ENCODE measurements at regions not wholly inside any gene's neighbourhood (a gene's known extent, or its start where the extent isn't known, plus 50 kb on each side); places are given as distances from the start of the nearest gene placed in this dataset.

DNA sequence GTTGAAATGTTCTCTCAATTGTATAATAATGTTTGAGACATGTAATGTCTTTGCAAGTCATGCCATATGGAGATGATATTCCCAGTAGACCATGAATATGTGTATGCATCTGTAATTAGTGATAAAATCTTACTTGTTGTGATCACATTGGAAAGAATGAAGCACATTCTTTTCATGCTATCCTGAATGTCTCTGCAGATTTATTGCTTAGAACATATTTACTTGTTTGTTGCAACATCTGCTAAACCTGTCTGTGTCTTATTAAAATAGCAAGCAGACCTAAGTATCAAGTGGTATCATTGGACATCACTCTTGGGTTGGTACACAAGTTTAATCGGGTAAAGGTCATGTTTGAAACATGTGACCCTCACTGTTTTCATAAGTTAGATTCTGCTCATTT, 265.5 kb upstream of the CD180 start:
- no peaks in the 10 kb centered on the region for H3K9me3 ChIP-seq
- intact Hi-C loops (cut with DNase I): no loop called here
- no peaks in the 10 kb centered on the region for H3K4me1 ChIP-seq
- ATAC-seq (no peak), DNase-seq (no peak)
- no peak overlapping the region for H3K27ac ChIP-seq
- H3K27me3 ChIP-seq: no peaks in the 10 kb centered on the region
- no peaks in the 10 kb centered on the region for H3K36me3 ChIP-seq
- TF ChIP-seq, protein P1, sequence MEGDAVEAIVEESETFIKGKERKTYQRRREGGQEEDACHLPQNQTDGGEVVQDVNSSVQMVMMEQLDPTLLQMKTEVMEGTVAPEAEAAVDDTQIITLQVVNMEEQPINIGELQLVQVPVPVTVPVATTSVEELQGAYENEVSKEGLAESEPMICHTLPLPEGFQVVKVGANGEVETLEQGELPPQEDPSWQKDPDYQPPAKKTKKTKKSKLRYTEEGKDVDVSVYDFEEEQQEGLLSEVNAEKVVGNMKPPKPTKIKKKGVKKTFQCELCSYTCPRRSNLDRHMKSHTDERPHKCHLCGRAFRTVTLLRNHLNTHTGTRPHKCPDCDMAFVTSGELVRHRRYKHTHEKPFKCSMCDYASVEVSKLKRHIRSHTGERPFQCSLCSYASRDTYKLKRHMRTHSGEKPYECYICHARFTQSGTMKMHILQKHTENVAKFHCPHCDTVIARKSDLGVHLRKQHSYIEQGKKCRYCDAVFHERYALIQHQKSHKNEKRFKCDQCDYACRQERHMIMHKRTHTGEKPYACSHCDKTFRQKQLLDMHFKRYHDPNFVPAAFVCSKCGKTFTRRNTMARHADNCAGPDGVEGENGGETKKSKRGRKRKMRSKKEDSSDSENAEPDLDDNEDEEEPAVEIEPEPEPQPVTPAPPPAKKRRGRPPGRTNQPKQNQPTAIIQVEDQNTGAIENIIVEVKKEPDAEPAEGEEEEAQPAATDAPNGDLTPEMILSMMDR (IDR thresholded peaks at IDR 0.05): no peak
- WGBS, 2 donors: 83 to 87% methylated on average over 1 of the region's 1 CpG
- no peak overlapping the region for H3K4me3 ChIP-seq

DNA sequence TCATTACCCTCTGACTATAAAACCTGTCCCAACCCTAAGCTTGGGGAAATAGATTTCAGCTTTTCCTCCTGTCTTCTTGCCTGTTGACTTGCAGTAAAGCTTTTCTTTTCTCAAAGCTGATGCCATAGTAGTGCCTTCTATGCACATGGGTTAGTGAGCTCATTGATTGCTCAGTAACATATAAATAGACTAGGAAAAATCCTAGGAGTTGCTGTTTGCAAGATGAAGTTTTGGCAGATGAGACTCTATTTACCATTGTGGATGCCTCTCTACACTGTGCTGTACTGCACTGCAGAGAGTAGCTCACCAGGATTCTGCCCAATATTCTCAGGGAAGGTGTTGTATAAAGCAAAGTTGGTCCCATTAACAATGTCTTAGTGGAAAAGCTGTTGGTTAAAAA, 262.7 kb upstream of the CD180 start:
- ATAC-seq (no peak), DNase-seq (no peak)
- intact Hi-C loops (cut with DNase I): loop anchor here in 1 of 10 donors (10.0 kb wide), 1 partner anchor 64 kb away; no protein-coding TSS in a partner anchor
- no peak overlapping the region for H3K4me3 ChIP-seq
- TF ChIP-seq, protein P1 (IDR thresholded peaks at IDR 0.05): no peak
- H3K36me3 ChIP-seq: no peaks in the 10 kb centered on the region
- H3K9me3 ChIP-seq: no peaks in the 10 kb centered on the region
- no peak overlapping the region for H3K27ac ChIP-seq
- no peaks in the 10 kb centered on the region for H3K27me3 ChIP-seq
- no peaks in the 10 kb centered on the region for H3K4me1 ChIP-seq

- no peaks in the 10 kb centered on the region for H3K27me3 ChIP-seq
- WGBS, 2 donors: 90 to 91% methylated on average over 1 of the region's 1 CpG
- ATAC-seq: no peak
- TF ChIP-seq, protein P1 (IDR thresholded peaks at IDR 0.05): no peak
- H3K4me1 ChIP-seq: no peaks in the 10 kb centered on the region
- H3K9me3 ChIP-seq: no peaks in the 10 kb centered on the region
- H3K27ac ChIP-seq: no peak overlapping the region
- no peaks in the 10 kb centered on the region for H3K36me3 ChIP-seq
- intact Hi-C loops (cut with DNase I): loop anchor here in 1 of 10 donors (10.0 kb wide), 1 partner anchor 61 kb away; no protein-coding TSS in a partner anchor
- H3K4me3 ChIP-seq: no peak overlapping the region
- DNase-seq: no peak
Observed at GRCh38 chr5:67455970-67456369, 259.4 kb upstream of the CD180 start.

DNA sequence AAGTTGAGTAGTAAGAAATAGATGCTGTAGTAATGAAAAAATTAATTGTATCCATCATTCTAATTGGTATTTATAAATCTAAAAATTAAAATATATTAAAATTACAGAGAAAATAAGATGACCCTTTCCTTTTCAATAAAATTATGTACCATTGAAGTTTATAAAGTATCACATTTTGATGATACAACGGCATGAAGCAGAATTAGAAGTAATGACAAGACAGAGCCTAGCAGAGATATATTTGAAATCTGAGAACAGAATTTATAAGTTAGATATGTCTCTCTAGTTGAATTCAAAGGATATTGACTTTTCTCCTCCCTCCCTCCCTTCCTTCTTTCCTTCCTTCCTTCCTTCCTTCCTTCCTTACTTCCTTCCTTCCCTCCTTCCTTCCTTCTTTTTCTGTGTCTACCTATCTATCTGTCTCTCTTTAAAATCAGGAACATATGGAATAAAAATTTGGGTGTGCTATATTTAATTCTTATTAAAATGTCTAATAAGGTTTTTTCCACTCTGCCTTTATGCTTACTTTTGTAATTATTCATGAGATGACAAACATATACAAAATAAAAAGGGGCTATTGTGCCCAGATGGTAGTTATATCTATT, 258.5 kb upstream of the CD180 start:
- Histone ChIP-seq H3K27ac (no peak overlapping the region), H3K36me3 (no peaks in the 10 kb centered on the region), H3K27me3 (no peaks in the 10 kb centered on the region), H3K4me3 (no peak overlapping the region), H3K9me3 (no peaks in the 10 kb centered on the region), H3K4me1 (no peaks in the 10 kb centered on the region)
- DNase-seq (no peak), ATAC-seq (no peak)
- intact Hi-C loops (cut with DNase I): loop anchor here in 1 of 10 donors (10.0 kb wide), 1 partner anchor 60 kb away; no protein-coding TSS in a partner anchor
- 92 to 100% methylated on average over 1 of the region's 1 CpG for WGBS, 2 donors
- TF ChIP-seq, protein P1 (IDR thresholded peaks at IDR 0.05): no peak

Data from heart right ventricle (tissue), 16 donors.